ENCODE measurements at regions not wholly inside any gene's neighbourhood (a gene's known extent, or its start where the extent isn't known, plus 50 kb on each side); places are given as distances from the start of the nearest gene placed in this dataset.

DNA sequence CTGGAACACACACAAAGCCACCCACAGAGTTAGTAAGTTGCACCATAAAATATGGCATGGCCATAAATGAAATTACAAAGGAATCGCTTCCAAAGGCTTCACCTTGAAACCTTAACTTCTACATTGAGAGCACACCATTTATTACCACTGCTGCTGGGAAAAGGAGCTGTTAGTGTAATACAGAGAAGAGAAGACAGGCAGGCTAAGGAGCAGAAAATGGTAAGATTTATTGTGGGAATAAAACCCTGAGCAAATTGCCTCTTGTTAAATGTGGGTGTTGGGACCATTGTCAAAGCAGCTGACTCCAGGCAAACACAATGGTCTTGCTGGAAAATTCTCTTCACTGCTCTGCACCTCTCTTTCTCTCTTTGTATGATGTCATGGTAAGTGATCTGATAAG lies 79.2 kb upstream of the NHS start:
- TF ChIP-seq, protein P1, sequence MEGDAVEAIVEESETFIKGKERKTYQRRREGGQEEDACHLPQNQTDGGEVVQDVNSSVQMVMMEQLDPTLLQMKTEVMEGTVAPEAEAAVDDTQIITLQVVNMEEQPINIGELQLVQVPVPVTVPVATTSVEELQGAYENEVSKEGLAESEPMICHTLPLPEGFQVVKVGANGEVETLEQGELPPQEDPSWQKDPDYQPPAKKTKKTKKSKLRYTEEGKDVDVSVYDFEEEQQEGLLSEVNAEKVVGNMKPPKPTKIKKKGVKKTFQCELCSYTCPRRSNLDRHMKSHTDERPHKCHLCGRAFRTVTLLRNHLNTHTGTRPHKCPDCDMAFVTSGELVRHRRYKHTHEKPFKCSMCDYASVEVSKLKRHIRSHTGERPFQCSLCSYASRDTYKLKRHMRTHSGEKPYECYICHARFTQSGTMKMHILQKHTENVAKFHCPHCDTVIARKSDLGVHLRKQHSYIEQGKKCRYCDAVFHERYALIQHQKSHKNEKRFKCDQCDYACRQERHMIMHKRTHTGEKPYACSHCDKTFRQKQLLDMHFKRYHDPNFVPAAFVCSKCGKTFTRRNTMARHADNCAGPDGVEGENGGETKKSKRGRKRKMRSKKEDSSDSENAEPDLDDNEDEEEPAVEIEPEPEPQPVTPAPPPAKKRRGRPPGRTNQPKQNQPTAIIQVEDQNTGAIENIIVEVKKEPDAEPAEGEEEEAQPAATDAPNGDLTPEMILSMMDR (conservative IDR thresholded peaks at IDR 0.05; ENCODE audit: control insufficient read depth, insufficient read depth, low read depth, low read length), result no peak

DNA sequence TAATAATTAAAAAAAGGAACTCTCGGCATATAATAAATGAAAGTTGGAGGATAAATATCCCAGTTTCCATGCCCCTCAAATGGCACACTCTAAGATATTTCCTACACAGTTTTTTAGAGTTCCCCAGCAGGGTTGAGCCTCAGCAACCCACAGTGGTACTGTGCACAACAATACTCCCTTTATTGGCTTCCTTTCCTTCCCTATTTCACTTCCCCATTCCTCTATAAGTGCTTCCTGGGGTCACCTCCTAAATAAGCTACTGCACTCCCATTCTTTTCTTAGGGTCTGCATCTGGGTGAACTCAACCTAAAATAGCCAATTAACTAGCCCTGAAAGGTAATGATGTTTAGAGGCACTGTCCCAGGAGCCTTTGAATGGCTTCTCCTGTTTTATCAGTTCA lies 76.4 kb upstream of the NHS start:
- TF ChIP-seq, protein P1 (conservative IDR thresholded peaks at IDR 0.05; ENCODE audit: control insufficient read depth, insufficient read depth, low read depth, low read length), result no peak
- no peak for DNase-seq (ENCODE audit: low read depth)
- H3K4me3 ChIP-seq (ENCODE audit: control insufficient read depth, low read depth, low read length), result no peak overlapping the region

More for the DNA sequence above, 79.2 kb upstream of the NHS start:
- H3K4me3 ChIP-seq (ENCODE audit: control insufficient read depth, low read depth, low read length), result no peak overlapping the region
- no peak for DNase-seq (ENCODE audit: low read depth)

DNA sequence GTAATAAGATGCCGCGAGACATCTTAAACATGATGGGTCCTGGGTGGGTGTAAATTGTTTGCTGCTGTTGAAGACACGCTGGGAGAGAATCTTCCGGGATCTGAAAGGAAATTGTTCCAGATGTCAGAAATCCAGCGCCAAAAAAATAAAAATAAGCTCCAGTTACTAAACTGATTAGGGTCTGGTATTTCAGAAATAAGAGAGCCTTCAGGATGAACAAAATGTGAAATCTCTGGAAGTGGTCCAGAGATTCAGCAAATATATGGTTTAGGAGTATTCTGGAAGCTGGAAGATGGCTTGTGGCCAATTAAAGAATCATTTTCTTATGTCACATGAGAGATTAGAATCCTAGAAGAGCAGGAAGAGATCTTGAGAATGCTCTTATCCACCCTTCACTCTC lies 75.8 kb upstream of the NHS start:
- TF ChIP-seq, protein P1 (conservative IDR thresholded peaks at IDR 0.05; ENCODE audit: control insufficient read depth, insufficient read depth, low read depth, low read length), result no peak
- peak overlapping the region; percentile 3 for H3K4me3 ChIP-seq (ENCODE audit: control insufficient read depth, low read depth, low read length)
- peak; percentile 7 for DNase-seq (ENCODE audit: low read depth)

DNA sequence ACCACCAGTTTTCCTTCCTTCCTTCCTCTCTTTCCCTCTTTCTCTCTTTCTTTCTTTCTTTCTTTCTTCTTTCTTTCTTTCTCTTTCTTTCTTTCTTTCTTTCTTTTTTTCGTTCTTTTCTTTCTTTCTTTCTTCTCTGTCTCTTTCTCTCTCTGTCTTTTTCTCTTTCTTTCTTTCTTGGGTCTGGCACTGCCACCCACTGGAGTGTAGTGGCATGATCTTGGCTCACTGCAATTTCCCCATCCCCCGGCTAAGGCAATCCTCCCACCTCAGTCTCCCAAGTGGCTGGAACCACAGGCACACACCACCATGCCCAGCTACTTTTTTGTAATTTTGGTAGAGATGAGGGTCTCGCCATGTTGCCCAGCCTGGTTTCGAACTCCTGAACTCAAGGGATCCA lies 51.6 kb upstream of the NHS start:
- no peak for DNase-seq (ENCODE audit: low read depth)
- TF ChIP-seq, protein P1 (conservative IDR thresholded peaks at IDR 0.05; ENCODE audit: control insufficient read depth, insufficient read depth, low read depth, low read length), result no peak
- H3K4me3 ChIP-seq (ENCODE audit: control insufficient read depth, low read depth, low read length), result no peak overlapping the region
